Liver (tissue), 8 donors: ENCODE measurements at regions not wholly inside any gene's neighbourhood (a gene's known extent, or its start where the extent isn't known, plus 50 kb on each side); places are given as distances from the start of the nearest gene placed in this dataset.

Source experiments
- DNase-seq: peaks from one replicate; pipeline ENCODE4 v3.0.0-alpha.2; 2017; ENCODE audit warnings: low spot score
- H3K27ac ChIP-seq, 2 donors: one replicate each; pipeline ENCODE4 v1.7.0; 2013; ENCODE audit warnings: inconsistent platforms in 2 of 2, low read length in 2 of 2, control low read depth in 1 of 2, low read depth in 1 of 2, mild to moderate bottlenecking in 1 of 2
- H3K27me3 ChIP-seq, 4 donors: one replicate each; pipeline versions ENCODE4 v1.6.1 to v1.7.0; 2013; ENCODE audit warnings: low read length in 3 of 4, inconsistent platforms in 1 of 4, mild to moderate bottlenecking in 1 of 4, moderate library complexity in 1 of 4; ENCODE audit not compliant: control insufficient read depth in 4 of 4, insufficient read depth in 4 of 4
- H3K36me3 ChIP-seq, 4 donors: one replicate each; pipeline versions ENCODE4 v1.6.1 to v1.7.0; 2013; ENCODE audit warnings: low read length in 3 of 4, mild to moderate bottlenecking in 3 of 4, low read depth in 1 of 4, moderate library complexity in 1 of 4; ENCODE audit not compliant: control insufficient read depth in 4 of 4, insufficient read depth in 3 of 4
- H3K4me1 ChIP-seq, 4 donors: one replicate each; pipeline versions ENCODE4 v1.6.1 to v1.7.0; 2013; ENCODE audit warnings: low read length in 3 of 4, mild to moderate bottlenecking in 3 of 4, moderate library complexity in 1 of 4; ENCODE audit not compliant: control insufficient read depth in 4 of 4, insufficient read depth in 4 of 4
- H3K4me3 ChIP-seq, 3 donors: one replicate each; pipeline versions ENCODE4 v1.6.1 to v1.7.0; 2013; ENCODE audit warnings: low read length in 3 of 3, control low read depth in 1 of 3, low read depth in 1 of 3, mild to moderate bottlenecking in 1 of 3
- H3K9ac ChIP-seq, 2 donors: one replicate each; pipeline ENCODE4 v1.7.0; 2013; ENCODE audit warnings: low read length in 2 of 2, mild to moderate bottlenecking in 2 of 2, moderate library complexity in 2 of 2, control low read depth in 1 of 2, low read depth in 1 of 2
- H3K9me3 ChIP-seq, 4 donors: one replicate each; pipeline versions ENCODE4 v1.6.1 to v1.7.0; 2013; ENCODE audit warnings: low read length in 3 of 4; ENCODE audit not compliant: control insufficient read depth in 4 of 4
- ATF3 ChIP-seq: IDR thresholded peaks from 2 replicates; pipeline ENCODE4 v1.6.1; 2016; ENCODE audit warnings: antibody characterized with exemption
- CTCF ChIP-seq: fragments of 150-350 bp; IDR thresholded peaks from 2 replicates; pipeline ENCODE4 v1.5.1; 2017; ENCODE audit warnings: improper control_type of control experiment, low read depth, low read length; ENCODE audit not compliant: missing input control
- EGR1 ChIP-seq, 2 donors: IDR thresholded peaks; 2 replicates each; pipeline ENCODE4 v1.6.1; 2016 to 2018; ENCODE audit warnings: antibody characterized with exemption in 2 of 2, low read depth in 2 of 2
- FOXA1 ChIP-seq: IDR thresholded peaks from 2 replicates; pipeline ENCODE4 v1.6.1; 2016; ENCODE audit warnings: antibody characterized with exemption
- FOXA2 ChIP-seq: IDR thresholded peaks from 2 replicates; pipeline ENCODE4 v1.6.1; 2016; ENCODE audit warnings: antibody characterized with exemption
- GABPA ChIP-seq, 2 donors: IDR thresholded peaks in 1 of 2; conservative IDR thresholded peaks in 1 of 2; 2 replicates each; pipeline ENCODE4 v1.6.1; 2016; ENCODE audit warnings: antibody characterized with exemption in 2 of 2, mild to moderate bottlenecking in 1 of 2, moderate library complexity in 1 of 2
- HNF4A ChIP-seq, 2 donors: conservative IDR thresholded peaks; 2 replicates each; pipeline ENCODE4 v1.6.1; 2016; ENCODE audit warnings: antibody characterized with exemption in 2 of 2, mild to moderate bottlenecking in 2 of 2
- HNF4G ChIP-seq: IDR thresholded peaks from 2 replicates; pipeline ENCODE4 v1.6.1; 2016; ENCODE audit warnings: antibody characterized with exemption
- JUND ChIP-seq, 2 donors: IDR thresholded peaks; 2 replicates each; pipeline ENCODE4 v1.6.1; 2016; ENCODE audit warnings: antibody characterized with exemption in 2 of 2
- MAX ChIP-seq: IDR thresholded peaks from 2 replicates; pipeline ENCODE4 v1.6.1; 2016; ENCODE audit warnings: antibody characterized with exemption
- NR2F2 ChIP-seq: IDR thresholded peaks from 2 replicates; pipeline ENCODE4 v1.6.1; 2016; ENCODE audit warnings: antibody characterized with exemption
- RAD21 ChIP-seq, 2 donors: IDR thresholded peaks; 2 replicates each; pipeline ENCODE4 v1.6.1; 2016; ENCODE audit warnings: antibody characterized with exemption in 2 of 2, mild to moderate bottlenecking in 2 of 2
- RXRA ChIP-seq, 2 donors: IDR thresholded peaks; 2 replicates each; pipeline ENCODE4 v1.6.1; 2017 to 2018; ENCODE audit warnings: antibody characterized with exemption in 2 of 2, mild to moderate bottlenecking in 1 of 2
- SP1 ChIP-seq: IDR thresholded peaks from 2 replicates; pipeline ENCODE4 v1.6.1; 2018; ENCODE audit warnings: antibody characterized with exemption, mild to moderate bottlenecking
- TAF1 ChIP-seq: conservative IDR thresholded peaks from 2 replicates; pipeline ENCODE4 v1.6.1; 2016; ENCODE audit warnings: antibody characterized with exemption, mild to moderate bottlenecking
- YY1 ChIP-seq: IDR thresholded peaks from 2 replicates; pipeline ENCODE4 v1.6.1; 2016; ENCODE audit warnings: antibody characterized with exemption, mild to moderate bottlenecking
- ZBTB33 ChIP-seq: IDR thresholded peaks from 2 replicates; pipeline ENCODE4 v1.6.1; 2016; ENCODE audit warnings: antibody characterized with exemption
- WGBS: extraction: QIAGEN DNeasy Blood & Tissue Kit; methylation state at CpG from one replicate; pipeline ENCODE4 v1.1.7; 2013; 5-methylcytosine and 5-hydroxymethylcytosine counted together
- donor health status: healthy.
- donor health status: healthy.
- donor health status: healthy.
- donor health status: healthy.
- donor health status: healthy.

- 90% methylated on average over 5 of the region's 5 CpGs for WGBS
- Histone ChIP-seq H3K27me3 (no peaks in the 10 kb centered on the region), H3K36me3 (no peaks in the 10 kb centered on the region), H3K4me3 (no peak overlapping the region), H3K9ac (no peak overlapping the region), H3K9me3 (no peaks in the 10 kb centered on the region), H3K4me1 (no peaks in the 10 kb centered on the region), H3K27ac (no peak overlapping the region)
- TF ChIP-seq SP1 (no peak), RAD21 (IDR thresholded peaks at IDR 0.05) (no peak), TAF1 (no peak), RXRA (IDR thresholded peaks at IDR 0.05) (no peak), EGR1 (IDR thresholded peaks at IDR 0.05; ENCODE audit: low read depth in 2 of 2) (no peak), MAX (no peak), YY1 (no peak), FOXA1 (no peak), JUND (IDR thresholded peaks at IDR 0.05) (no peak)
- DNase-seq = no peak
Measured at GRCh38 chr3:194798486-194798885, 112.8 kb downstream of the FAM43A start.

- Histone ChIP-seq H3K9ac (no peak overlapping the region), H3K4me3 (no peak overlapping the region), H3K4me1 (no peaks in the 10 kb centered on the region), H3K27me3 (no peaks in the 10 kb centered on the region), H3K9me3 (no peaks in the 10 kb centered on the region), H3K36me3 (no peaks in the 10 kb centered on the region), H3K27ac (no peak overlapping the region)
- TF ChIP-seq JUND (IDR thresholded peaks at IDR 0.05) (no peak), FOXA2 (no peak), NR2F2 (no peak)
- 94% methylated on average over 10 of the region's 10 CpGs for WGBS
- no peak for DNase-seq
Measured at GRCh38 chr3:194800002-194800401, 114.3 kb downstream of the FAM43A start.

- H3K4me1 ChIP-seq = no peaks in the 10 kb centered on the region
- WGBS = 83% methylated on average over 23 of the region's 23 CpGs
- no peak overlapping the region for H3K4me3 ChIP-seq
- H3K36me3 ChIP-seq = no peaks in the 10 kb centered on the region
- no peak for TF ChIP-seq ZBTB33
- TF ChIP-seq GABPA (IDR thresholded peaks at IDR 0.05 in 1 of 2, conservative IDR thresholded peaks at IDR 0.05 in 1 of 2) = no peak
- no peak for TF ChIP-seq FOXA1
- no peak for TF ChIP-seq HNF4A (conservative IDR thresholded peaks at IDR 0.05)
- TF ChIP-seq MAX = no peak
- TF ChIP-seq TAF1 = no peak
- no peak for TF ChIP-seq FOXA2
- no peak for TF ChIP-seq SP1
- TF ChIP-seq YY1 = no peak
- no peak for TF ChIP-seq RAD21 (IDR thresholded peaks at IDR 0.05)
- TF ChIP-seq EGR1 (IDR thresholded peaks at IDR 0.05; ENCODE audit: low read depth in 2 of 2) = no peak
- TF ChIP-seq HNF4G = no peak
- no peak for TF ChIP-seq ATF3
- no peak for TF ChIP-seq CTCF
- TF ChIP-seq NR2F2 = no peak
- no peak for TF ChIP-seq JUND (IDR thresholded peaks at IDR 0.05)
- no peaks in the 10 kb centered on the region for H3K27me3 ChIP-seq
- H3K9ac ChIP-seq = no peak overlapping the region
- no peaks in the 10 kb centered on the region for H3K9me3 ChIP-seq
- no peak overlapping the region for H3K27ac ChIP-seq
- no peak for DNase-seq
Measured at GRCh38 chr3:194801461-194802432, 116.1 kb downstream of the FAM43A start.
